GM18520 (cell line): ENCODE measurements at regions not wholly inside any gene's neighbourhood (a gene's known extent, or its start where the extent isn't known, plus 50 kb on each side); places are given as distances from the start of the nearest gene placed in this dataset.

Experiments used
- ATAC-seq: cut with Tn5 transposase; IDR thresholded peaks from one replicate; pipeline ENCODE4 v1.9.1; 2021; ENCODE audit not compliant: unreplicated experiment

DNA sequence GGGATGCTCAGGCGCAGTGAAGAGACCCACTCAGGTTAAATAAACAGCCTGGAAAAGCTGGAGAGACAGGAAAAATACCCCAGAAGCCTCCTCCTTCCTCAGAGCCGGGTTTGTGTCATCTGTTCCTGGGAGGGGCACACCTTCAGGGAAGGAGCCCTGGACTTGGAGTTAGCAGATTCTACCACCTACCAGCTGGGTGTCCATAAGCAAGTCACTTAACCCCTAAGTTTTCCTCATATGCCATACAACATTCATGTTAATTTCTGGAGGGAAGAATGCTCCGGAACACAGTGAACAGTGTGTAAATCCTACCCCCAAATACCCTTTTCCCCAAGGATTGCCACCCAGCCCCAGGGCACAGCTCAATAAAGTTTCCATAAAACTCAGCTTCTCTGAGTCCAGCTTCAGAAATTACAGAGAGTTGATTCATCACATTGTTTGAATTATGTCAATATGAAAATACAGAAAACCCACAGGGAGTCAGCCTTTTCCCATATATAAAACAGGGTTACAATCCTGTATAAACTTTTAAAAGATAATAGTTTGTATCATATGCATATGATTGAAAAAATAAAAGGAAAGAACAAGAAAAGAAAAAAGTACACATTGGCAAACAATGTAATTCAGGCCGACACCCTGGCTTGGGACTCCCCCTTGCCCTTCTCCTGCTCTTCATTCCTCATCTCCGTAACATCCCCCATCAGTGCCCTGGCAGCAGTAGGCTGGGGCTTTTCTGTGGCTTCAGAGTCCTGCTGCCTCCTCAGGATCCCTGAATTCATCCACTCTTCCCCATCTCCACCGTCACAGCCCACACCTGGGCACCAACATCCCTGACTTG lies 291.8 kb upstream of the USP24 start:
- ATAC-seq, result no peak

DNA sequence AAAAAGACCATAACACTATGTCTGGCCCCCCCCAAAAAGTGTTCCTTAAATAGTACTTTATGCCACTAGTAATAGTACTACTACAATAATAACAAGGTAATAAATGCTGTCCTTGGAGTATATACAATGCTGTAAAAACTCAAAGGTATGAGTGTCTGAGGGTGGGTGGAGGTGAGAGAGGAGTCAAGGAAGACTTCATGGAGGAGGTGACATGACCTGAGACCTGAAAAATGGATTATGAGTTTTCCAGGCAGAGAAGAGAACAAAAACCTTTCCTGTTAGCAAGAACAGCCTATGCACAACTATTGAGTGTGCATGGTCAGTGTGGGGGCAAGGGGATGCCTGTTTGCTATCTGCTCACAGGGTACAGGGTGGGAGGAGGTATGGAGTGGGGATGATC lies 290.2 kb upstream of the USP24 start:
- ATAC-seq, result no peak

DNA sequence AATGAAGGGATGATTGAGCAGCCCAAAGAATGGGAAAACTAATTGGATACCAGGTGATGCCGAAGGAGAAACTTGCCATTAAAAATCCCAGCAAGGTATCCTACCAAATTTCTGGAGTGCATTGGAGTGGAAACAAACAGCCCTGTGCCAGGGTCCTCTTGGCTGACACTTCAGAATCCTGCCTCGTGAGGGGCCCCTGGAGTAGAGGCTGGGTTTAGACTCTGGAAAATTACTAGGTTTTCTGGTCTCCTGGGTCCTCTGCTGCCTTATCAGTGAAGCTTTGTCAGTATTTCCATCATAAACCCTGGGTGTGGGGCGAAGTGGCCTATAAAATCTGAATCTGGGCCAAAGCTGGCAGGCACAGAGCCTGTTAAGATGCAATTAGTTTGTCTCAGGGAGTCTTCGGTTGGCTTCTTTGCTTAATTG lies 289.2 kb upstream of the USP24 start:
- no peak for ATAC-seq

DNA sequence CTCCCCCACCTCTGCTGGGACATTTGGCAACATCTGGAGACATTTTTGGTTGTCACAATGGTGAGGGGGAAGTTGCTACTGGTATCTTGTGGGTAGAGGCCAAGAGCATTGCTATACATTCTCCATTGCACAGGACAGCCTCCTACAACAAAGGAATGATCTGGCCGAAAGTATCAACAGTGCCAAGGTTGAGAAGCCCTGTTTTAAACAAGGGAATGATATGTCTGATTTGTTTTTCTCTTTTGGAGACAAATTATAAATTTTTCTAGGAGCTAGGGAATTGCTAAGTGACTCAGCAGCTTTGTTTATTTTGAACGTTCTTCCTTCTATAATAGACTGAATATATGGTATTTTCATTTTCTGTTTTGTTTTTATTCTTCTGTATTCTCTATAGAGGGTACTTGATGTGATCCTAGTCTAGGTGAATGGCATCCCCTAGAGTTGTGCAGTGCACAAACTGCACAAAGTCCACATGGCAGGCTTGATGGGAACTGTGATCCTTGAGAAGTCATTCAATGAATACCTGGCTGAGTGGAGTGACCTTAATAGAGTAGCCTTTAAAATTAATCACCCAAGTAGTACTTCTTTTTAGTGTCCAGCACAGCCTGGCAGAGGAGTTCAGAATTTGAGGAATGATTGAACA lies 288.6 kb upstream of the USP24 start:
- no peak for ATAC-seq

DNA sequence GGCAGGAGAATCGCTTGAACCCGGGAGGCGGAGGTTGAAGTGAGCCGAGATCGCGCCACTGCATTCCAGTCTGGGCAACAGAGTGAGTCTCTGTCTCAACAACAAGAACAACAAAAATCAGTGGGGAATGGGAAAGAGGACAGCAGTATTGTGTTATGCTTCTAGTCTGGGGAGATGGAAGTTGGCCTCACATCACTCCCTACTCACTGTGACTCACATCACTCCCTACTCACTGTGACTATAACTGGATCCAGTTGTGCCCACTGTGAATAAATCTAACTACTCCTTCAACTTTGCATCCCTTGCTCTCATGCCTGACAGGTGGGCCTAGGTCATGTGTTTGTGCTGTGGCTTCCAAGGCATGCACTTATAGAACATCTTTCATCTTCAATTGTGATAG lies 285.4 kb upstream of the USP24 start:
- ATAC-seq, result no peak

DNA sequence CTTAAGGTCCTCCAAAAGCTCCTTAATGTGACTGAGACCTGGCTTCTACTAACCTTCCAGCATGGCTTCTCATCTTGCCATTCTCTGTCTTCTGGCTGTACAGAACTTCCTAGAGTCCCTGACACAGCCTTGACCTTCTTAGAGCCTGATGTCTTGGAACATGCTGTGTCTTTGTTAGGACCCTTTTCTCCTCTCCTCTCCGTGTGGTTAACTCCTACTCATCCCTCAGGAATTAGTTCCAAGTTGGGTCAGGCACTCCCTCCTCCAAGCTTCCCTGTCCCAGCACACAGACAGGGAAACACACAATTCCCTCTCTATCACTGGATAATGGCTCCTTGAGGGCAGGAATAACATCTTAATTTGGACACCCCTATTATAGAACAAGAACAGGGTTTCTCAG lies 275.4 kb upstream of the USP24 start:
- ATAC-seq, result no peak

DNA sequence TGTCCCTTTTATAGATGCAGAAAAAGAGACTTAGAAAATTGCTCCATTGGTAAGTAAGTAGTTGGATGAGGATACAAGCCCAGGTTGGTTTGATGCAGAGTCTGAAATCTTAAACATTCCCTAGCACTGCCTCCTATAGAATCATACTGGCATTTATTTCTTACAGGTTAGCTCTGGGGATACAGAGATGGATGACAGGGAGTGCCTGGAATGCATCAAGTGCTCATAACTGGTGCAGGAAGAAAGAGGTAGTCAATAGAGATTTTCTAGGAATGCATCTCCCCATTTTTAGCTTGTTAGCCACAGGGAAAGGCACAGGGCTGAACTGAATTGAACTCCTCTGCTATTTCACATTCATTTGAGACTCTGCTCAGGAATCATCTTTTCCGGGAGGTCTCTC lies 269.0 kb upstream of the USP24 start:
- ATAC-seq, result no peak

DNA sequence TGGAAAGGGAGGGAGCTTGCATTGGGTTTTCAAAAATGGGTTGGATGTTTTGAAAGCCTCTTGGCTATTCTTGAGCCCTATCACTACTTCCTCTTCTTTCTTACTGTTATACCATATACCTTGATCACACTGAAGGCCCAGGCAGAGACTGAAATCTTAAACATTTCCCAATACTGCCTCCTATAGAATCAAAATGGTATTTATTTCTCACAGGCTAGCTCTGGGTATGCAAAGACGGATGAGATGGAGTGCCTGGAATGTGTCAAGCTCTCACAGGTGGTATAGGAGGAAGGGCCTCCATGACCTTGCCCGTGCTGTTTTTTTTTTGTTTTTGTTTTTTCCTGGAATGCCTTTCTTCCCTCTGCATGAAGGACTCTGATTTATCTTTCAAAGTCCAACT lies 268.4 kb upstream of the USP24 start:
- ATAC-seq, result no peak

DNA sequence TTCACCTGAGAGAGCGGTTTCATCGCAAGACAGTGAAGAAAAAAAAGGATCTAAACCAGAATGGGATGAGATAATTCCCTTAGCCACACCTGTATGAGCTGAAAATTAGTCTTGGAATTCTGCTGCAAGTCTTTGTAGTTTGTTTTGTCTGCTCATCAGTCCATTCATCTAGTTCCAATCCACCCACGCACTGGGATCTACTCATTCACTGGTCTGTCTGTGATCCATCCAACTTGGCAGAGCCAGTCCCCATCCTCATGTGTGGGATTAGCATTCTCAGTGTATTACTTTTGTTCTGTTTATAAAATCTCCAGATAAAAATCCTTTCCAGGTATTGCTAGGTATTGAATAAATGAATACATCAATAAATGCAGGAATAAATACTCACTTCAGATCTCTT lies 266.5 kb upstream of the USP24 start:
- ATAC-seq, result no peak

DNA sequence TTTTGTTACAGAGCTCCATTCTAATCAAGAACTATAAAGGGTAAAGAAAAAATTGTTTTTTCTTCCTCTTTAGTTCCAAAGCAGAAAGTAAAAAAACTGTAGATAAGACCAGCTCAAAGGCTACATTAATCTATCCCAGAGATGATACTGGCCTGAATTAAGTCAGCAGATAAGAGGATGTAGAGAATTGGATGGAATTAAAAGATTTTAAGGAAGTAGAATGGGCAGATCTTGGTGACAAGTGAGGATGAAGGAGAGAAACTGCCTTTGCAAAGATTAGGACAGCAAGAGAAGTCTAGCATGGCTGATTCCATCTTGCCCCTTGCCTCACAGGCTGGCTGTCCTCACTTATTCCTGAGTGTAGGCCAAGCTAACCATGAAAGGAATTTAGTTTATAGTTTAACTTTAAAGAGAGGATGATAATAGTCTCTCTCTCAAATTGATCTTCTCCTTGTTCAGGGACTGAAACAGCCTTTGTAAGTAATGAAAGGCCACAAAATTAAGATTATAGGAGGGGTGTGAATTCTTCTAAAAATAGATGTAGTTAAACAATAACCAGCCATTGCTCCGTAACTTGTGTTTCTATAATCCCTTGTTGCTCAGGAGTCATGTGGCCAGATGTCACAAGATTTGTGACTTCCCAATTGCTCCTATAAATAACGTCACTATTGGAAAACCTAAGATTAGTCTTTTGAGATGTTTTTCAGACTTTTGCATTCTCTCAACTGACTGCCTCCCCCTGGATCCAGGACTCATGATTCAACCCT lies 265.0 kb upstream of the USP24 start:
- ATAC-seq, result no peak

DNA sequence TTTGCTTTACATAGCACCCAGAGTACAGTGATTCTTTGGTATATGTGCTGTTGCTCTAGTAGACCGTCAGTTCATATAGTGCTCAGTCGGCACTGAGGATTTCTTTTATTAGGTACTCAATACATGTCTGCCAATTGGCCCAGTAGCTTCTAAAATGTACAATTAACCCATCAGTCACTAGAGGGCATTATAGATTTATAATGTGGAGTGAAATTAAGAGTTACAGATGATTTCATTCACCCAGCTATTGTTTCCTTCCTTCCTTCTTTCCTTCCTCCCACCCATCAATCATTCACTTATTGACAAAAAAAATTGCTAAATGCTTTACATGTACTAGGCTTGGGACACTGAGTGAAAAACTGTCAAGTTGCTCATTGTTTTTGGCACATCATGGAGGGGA lies 263.6 kb upstream of the USP24 start:
- ATAC-seq, result no peak

DNA sequence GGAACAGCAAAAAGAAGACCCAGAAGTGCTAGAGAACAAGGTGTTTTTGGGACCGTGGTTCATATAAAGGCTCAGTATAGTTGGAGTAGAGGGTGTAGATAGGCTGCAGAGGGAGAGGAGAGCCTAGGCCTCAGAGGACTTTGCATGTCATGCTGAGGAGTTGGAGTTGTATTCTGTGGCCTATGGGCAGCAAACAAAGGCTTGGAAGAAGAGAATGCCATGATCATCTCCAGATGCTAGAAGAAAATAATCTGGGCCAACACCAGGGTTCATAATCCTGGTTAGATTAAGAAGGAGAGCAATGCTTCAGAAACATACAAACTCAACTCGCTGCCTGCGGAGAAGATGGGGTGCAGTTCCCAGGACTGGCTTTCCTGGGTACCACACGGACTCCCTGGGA lies 262.8 kb upstream of the USP24 start:
- no peak for ATAC-seq

DNA sequence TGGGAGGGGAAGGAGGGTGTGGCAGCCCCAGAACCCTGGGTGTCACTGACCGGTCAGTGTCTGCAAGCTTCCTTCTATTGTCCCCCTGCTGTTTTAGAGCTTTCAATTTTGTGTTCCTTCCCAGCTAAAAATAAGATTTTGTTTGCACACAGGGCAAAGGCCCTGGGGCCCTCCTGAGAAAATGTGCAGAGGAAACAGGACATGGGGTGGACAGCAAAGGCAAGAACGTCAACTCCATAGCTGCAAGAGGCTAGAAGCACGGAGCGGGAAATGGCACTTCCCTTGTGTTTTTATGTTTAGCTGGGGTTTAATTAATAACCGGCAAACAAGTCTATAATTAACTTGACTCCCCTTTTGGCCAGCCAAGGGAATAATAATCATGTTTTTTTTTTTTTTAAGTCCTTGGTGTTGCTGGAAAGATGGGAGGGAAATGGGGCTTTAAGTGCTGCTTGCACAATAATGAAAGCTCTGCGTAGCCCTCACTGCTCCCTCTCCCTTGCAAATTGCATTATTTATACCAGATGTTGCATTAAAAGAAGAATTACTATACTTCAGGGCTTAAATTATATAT lies 261.4 kb upstream of the USP24 start:
- no peak for ATAC-seq

DNA sequence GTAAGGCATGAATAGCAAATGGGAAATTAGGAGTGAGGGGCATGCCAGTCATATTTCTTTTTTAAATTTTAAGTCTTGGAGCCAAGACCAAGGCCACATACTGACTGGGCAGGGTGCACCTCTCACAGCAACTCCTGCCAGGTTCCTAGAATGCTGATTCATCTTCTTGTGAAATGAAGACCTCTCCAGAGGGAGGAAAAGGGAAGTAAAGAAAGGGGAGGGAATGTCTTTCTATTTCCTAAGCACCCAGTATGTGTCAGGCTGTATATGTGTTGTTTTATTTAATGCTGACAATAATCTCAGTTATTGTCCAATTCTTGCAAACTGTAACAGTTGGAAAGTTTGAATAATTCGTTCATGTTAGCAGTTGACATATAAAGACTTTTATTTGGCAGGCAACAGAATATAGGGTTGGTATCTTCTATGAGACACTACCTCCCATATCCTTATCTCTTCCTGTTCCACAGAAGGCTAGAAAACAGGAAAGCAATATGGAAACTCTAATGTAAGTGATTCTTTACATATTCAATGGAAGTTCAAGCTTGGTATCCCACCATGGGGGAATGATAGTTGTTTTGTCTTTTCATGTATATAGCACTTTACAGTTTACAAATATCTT lies 259.1 kb upstream of the USP24 start:
- ATAC-seq, result no peak

DNA sequence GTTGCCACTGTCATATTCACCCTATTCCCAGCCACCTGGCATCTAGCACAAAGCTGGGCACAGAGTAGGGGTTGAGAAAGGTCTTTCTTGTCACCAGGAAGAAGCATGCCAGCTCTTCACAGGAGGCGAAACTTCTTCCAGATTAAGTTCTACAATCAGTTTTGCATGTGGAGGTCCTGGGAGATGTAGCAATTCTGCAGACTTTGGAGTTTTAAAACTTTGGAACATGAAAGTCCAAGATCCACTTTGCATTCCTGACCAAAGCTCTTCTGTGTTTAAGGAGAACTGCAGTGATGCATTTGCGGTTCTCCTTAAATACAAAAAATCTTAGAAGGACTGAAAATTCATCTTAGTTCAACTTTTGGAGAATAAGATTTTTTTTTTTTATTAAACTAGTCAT lies 258.5 kb upstream of the USP24 start:
- ATAC-seq, result no peak

DNA sequence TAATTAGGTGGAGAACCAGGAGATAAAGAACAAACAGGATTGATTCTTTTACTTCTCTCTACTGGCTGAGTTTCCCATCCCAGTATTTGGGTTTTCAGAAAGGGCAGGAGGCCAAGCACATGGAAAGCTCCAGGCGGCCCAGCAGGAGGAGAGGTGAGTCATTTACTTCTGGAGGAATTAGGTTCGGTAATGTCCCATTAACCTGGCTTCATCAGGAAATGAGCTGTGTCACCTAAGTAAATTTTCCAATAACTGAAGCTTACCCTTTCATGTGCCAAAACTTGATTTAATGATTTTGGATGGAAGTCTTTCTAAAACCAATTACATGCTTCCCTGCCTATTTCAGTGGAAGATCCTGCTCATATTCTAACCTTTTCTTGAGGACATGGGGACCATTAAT lies 257.6 kb upstream of the USP24 start:
- ATAC-seq, result no peak

DNA sequence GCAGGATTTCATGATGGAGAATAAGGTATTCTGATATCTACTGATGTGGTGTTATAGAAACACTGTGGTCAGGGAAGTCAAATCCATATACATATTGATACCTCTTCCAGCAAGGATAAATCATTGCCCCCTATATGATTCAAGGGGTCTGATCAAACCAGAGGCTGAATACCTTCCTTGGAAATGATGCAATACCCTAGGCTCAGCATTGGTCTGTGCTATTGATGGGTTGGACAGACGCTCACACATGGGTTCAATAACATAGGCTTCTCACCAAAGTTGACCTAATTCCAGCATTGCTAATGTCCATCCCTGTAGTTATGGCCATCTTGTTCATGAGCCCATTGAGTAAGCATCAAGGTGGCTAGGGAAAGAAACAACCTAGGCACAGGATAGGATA lies 257.0 kb upstream of the USP24 start:
- ATAC-seq, result no peak

DNA sequence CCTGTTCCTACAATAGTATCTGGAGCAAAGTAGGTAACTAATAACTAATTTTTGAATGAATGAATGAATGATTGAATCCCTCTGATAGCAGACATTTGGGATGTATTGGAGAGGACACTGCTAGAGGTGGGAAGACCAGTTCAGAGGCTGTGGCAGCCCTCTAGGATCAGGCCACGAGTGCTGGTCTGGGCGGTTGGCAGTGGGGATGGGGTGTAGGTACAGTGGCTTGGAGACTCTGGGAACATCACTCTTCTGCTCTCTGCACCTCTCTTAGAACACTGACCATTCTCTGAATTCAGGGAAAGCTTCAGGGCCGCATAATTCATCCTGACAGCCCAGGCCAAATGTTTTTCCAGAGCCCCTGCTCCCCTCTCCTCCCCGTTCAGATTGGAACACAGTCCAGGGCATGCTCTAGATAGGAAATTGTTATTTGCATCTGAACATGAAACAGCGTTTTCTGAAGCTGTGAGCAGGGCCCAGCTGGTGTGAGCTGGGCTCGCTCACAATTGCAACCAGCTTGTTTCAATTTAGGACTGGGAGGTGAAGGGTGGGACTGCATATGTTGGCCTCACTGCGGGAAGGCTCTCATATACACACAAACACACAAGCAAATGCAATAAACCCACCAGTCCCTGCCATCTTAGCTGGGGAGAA lies 253.1 kb upstream of the USP24 start:
- no peak for ATAC-seq

DNA sequence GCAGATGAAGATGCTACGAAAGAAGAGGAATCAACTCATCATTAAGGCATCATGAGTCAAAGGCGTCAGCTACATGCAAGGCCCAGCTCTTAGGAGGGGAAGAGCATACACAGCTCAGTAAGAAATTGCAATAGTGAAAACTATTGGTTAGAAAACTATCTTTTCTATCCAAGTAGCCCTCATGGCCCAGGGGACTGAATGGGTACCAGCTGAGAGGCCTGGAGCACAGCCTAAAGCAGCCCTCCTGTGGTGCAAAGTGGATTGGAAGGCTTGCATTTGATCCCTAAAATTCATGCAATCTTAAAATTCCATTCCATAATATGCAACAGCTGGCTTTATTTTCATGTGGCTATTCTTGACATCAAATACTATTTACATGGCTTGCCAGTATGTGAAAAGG lies 251.8 kb upstream of the USP24 start:
- no peak for ATAC-seq

DNA sequence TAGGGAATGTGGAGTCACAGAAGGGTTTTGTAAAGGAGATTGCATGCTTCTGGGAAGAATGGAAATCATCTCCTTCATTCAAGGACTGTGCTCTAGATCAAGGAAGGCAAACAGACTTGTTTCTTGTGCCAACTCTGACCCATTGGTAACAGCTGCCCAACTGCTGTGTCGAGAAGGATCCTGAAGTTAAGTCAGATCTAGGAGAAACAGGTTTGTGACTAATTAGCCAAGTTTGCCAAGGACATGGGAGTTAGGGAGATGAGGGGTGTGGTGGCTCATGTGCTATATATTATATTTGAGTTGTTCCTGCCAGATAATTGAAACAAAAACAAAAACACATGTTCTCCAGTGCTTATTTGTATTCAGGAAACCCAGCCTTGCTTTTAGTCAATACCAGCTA lies 251.2 kb upstream of the USP24 start:
- ATAC-seq, result no peak

DNA sequence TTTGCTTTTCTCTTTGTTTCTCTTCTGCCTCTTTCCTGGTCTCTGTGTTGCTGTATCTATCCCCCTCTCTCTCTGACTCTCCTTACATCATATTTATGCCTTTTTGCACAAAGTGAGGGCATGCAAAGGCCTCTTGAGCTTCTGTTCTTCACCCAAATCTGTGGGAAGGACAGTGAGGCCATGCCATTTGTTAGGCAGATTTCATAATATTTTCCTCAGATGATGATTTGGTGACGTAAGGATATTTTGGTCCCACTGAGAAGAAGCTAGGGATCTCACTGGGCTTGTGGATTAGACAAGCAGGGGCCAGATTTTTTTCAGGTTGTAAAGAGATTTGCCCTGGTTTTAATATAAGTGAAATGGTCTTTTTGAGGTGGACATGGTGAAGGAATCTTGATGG lies 249.4 kb upstream of the USP24 start:
- ATAC-seq, result no peak
